ENCODE measurements at regions not wholly inside any gene's neighbourhood (a gene's known extent, or its start where the extent isn't known, plus 50 kb on each side); places are given as distances from the start of the nearest gene placed in this dataset.

- Histone ChIP-seq H3K27me3 (ENCODE audit: control insufficient read depth in 4 of 4, insufficient read depth in 4 of 4, low read length in 3 of 4) (no peaks in the 10 kb centered on the region), H3K27ac (ENCODE audit: low read depth in 1 of 2, low read length in 2 of 2) (no peak overlapping the region), H3K36me3 (ENCODE audit: control insufficient read depth in 4 of 4, insufficient read depth in 3 of 4, low read depth in 1 of 4, low read length in 3 of 4) (no peaks in the 10 kb centered on the region), H3K9me3 (ENCODE audit: control insufficient read depth in 4 of 4, low read length in 3 of 4) (no peaks in the 10 kb centered on the region), H3K9ac (ENCODE audit: low read depth in 1 of 2, low read length in 2 of 2) (no peak overlapping the region), H3K4me1 (ENCODE audit: control insufficient read depth in 4 of 4, insufficient read depth in 4 of 4, low read length in 3 of 4) (no peaks in the 10 kb centered on the region), H3K4me3 (ENCODE audit: low read depth in 1 of 3, low read length in 3 of 3) (no peak overlapping the region)
- TF ChIP-seq ATF3 (IDR thresholded peaks at IDR 0.05): no peak
- no peak for TF ChIP-seq JUND (IDR thresholded peaks at IDR 0.05)
- TF ChIP-seq GABPA (IDR thresholded peaks at IDR 0.05 in 1 of 2, conservative IDR thresholded peaks at IDR 0.05 in 1 of 2): no peak
- DNase-seq (ENCODE audit: low spot score): no peak
- 89% methylated on average over 4 of the region's 4 CpGs for WGBS
Observed at GRCh38 chr2:226063704-226064440, 664.4 kb downstream of the NYAP2 start.

- TF ChIP-seq ZBTB33 (IDR thresholded peaks at IDR 0.05) (no peak), JUND (IDR thresholded peaks at IDR 0.05) (no peak), TAF1 (conservative IDR thresholded peaks at IDR 0.05) (no peak), HNF4G (IDR thresholded peaks at IDR 0.05) (no peak), NR2F2 (IDR thresholded peaks at IDR 0.05) (no peak), HNF4A (conservative IDR thresholded peaks at IDR 0.05) (no peak), ATF3 (IDR thresholded peaks at IDR 0.05) (no peak), REST (IDR thresholded peaks at IDR 0.05) (no peak), RAD21 (IDR thresholded peaks at IDR 0.05) (no peak), GABPA (IDR thresholded peaks at IDR 0.05 in 1 of 2, conservative IDR thresholded peaks at IDR 0.05 in 1 of 2) (no peak), RXRA (IDR thresholded peaks at IDR 0.05) (no peak), MAX (IDR thresholded peaks at IDR 0.05) (no peak), YY1 (IDR thresholded peaks at IDR 0.05) (no peak), SP1 (IDR thresholded peaks at IDR 0.05) (no peak), EGR1 (IDR thresholded peaks at IDR 0.05; ENCODE audit: low read depth in 2 of 2) (no peak)
- no peaks in the 10 kb centered on the region for H3K4me1 ChIP-seq (ENCODE audit: control insufficient read depth in 4 of 4, insufficient read depth in 4 of 4, low read length in 3 of 4)
- H3K27me3 ChIP-seq (ENCODE audit: control insufficient read depth in 4 of 4, insufficient read depth in 4 of 4, low read length in 3 of 4): no peaks in the 10 kb centered on the region
- no peaks in the 10 kb centered on the region for H3K36me3 ChIP-seq (ENCODE audit: control insufficient read depth in 4 of 4, insufficient read depth in 3 of 4, low read depth in 1 of 4, low read length in 3 of 4)
- no peaks in the 10 kb centered on the region for H3K9me3 ChIP-seq (ENCODE audit: control insufficient read depth in 4 of 4, low read length in 3 of 4)
- H3K4me3 ChIP-seq (ENCODE audit: low read depth in 1 of 3, low read length in 3 of 3): no peak overlapping the region
- WGBS: 73% methylated on average over 3 of the region's 3 CpGs
- no peak for DNase-seq (ENCODE audit: low spot score)
- H3K9ac ChIP-seq (ENCODE audit: low read depth in 1 of 2, low read length in 2 of 2): no peak overlapping the region
- H3K27ac ChIP-seq (ENCODE audit: low read depth in 1 of 2, low read length in 2 of 2): no peak overlapping the region
Observed at GRCh38 chr2:226059961-226060627, 660.6 kb downstream of the NYAP2 start.

Data from liver (tissue), 7 donors.